ENCODE measurements at regions not wholly inside any gene's neighbourhood (a gene's known extent, or its start where the extent isn't known, plus 50 kb on each side); places are given as distances from the start of the nearest gene placed in this dataset.

GRCh38 chr3:5309171-5309570, 121.7 kb downstream of the EDEM1 start:
- Mint-ChIP-seq H3K4me1 (ENCODE audit: low read depth) (no peaks in the 10 kb centered on the region), H3K4me3 (no peak overlapping the region), H3K9me3 (no peaks in the 10 kb centered on the region), H3K27ac (no peak overlapping the region), H3K27me3 (no peaks in the 10 kb centered on the region), H3K36me3 (ENCODE audit: low read depth) (no peaks in the 10 kb centered on the region)
- intact Hi-C loops (cut with micrococcal nuclease) = no loop called here
- no peak for TF ChIP-seq CTCF (IDR thresholded peaks at IDR 0.05)
- DNase-seq (no peak), ATAC-seq (no peak)
- CTCF ChIA-PET = no interaction called here
- POLR2A ChIA-PET = no interaction called here

GRCh38 chr3:5309602-5310001, 122.1 kb downstream of the EDEM1 start:
- Mint-ChIP-seq H3K4me3 (no peak overlapping the region), H3K27me3 (no peaks in the 10 kb centered on the region), H3K4me1 (ENCODE audit: low read depth) (no peaks in the 10 kb centered on the region), H3K27ac (no peak overlapping the region), H3K36me3 (ENCODE audit: low read depth) (no peaks in the 10 kb centered on the region), H3K9me3 (no peaks in the 10 kb centered on the region)
- no peak for ATAC-seq
- TF ChIP-seq CTCF (IDR thresholded peaks at IDR 0.05) = no peak
- DNase-seq = no peak
- intact Hi-C loops (cut with micrococcal nuclease) = no loop called here
- ChIA-PET CTCF (no interaction called here), POLR2A (no interaction called here)

GRCh38 chr3:5310509-5310908, 123.0 kb downstream of the EDEM1 start:
- DNase-seq = no peak
- ATAC-seq = no peak
- ChIA-PET CTCF (no interaction called here), POLR2A (interaction anchor here (0.6 kb wide), 1 partner anchor 188 kb away, joined by 3 read pairs; no protein-coding TSS in a partner anchor)
- Mint-ChIP-seq H3K4me3 (no peak overlapping the region), H3K36me3 (ENCODE audit: low read depth) (no peaks in the 10 kb centered on the region), H3K4me1 (ENCODE audit: low read depth) (no peaks in the 10 kb centered on the region), H3K27me3 (no peaks in the 10 kb centered on the region), H3K9me3 (no peaks in the 10 kb centered on the region), H3K27ac (no peak overlapping the region)
- intact Hi-C loops (cut with micrococcal nuclease) = no loop called here
- TF ChIP-seq CTCF (IDR thresholded peaks at IDR 0.05) = no peak

GRCh38 chr3:5312290-5312689, 124.8 kb downstream of the EDEM1 start:
- no peaks in the 10 kb centered on the region for H3K4me1 Mint-ChIP-seq (ENCODE audit: low read depth)
- no peaks in the 10 kb centered on the region for H3K36me3 Mint-ChIP-seq (ENCODE audit: low read depth)
- intact Hi-C loops (cut with micrococcal nuclease) = no loop called here
- no peak overlapping the region for H3K27ac Mint-ChIP-seq
- no peak for TF ChIP-seq CTCF (IDR thresholded peaks at IDR 0.05)
- no peaks in the 10 kb centered on the region for H3K27me3 Mint-ChIP-seq
- POLR2A ChIA-PET = no interaction called here
- ATAC-seq (no peak), DNase-seq (no peak)
- no peak overlapping the region for H3K4me3 Mint-ChIP-seq
- H3K9me3 Mint-ChIP-seq = no peaks in the 10 kb centered on the region
- CTCF ChIA-PET = interaction anchor here (1.0 to 1.7 kb wide), 2 partner anchors 13 to 115 kb away, joined by 3 to 4 read pairs; no protein-coding TSS in a partner anchor

GRCh38 chr3:5314897-5315296, 127.4 kb downstream of the EDEM1 start:
- Mint-ChIP-seq H3K36me3 (ENCODE audit: low read depth) (no peaks in the 10 kb centered on the region), H3K4me1 (ENCODE audit: low read depth) (no peaks in the 10 kb centered on the region), H3K4me3 (no peak overlapping the region), H3K9me3 (no peaks in the 10 kb centered on the region), H3K27ac (no peak overlapping the region), H3K27me3 (peaks cover 3% of the 10 kb centered on the region)
- ATAC-seq = no peak
- no peak for DNase-seq
- no peak for TF ChIP-seq CTCF (IDR thresholded peaks at IDR 0.05)
- ChIA-PET POLR2A (no interaction called here), CTCF (no interaction called here)
- intact Hi-C loops (cut with micrococcal nuclease) = no loop called here
